ENCODE measurements at regions not wholly inside any gene's neighbourhood (a gene's known extent, or its start where the extent isn't known, plus 50 kb on each side); places are given as distances from the start of the nearest gene placed in this dataset.

- TF ChIP-seq PATZ1 (CRISPR knock-in tag; IDR thresholded peaks at IDR 0.05; ENCODE audit: borderline replicate concordance): no peak
- no peak for TF ChIP-seq ESRRG (CRISPR knock-in tag; IDR thresholded peaks at IDR 0.05)
These were observed 202.4 kb downstream of the IDS start (continued) for GRCh38 chrX:149302705-149303104.

DNA sequence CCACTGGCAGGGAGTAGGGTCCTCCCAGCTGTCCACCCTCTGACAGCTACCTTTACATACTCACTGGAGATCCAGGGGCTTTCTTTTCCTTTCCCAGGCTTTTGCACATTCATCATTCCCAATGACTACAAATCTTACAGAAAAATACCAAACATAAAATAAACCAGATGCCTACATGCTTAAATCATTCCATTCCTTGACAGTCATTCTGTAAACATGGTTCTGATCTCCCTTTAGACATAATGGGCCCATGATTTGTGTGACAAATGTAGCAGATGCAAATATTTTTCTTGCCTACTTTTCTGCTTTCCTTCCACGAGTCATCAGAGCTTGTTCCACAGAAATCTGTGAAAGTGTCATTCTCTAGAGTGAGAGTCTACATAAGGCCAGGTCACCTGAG lies 207.0 kb downstream of the IDS start:
- ATAC-seq: no peak
- no peak for TF ChIP-seq OSR1 (CRISPR knock-in tag; IDR thresholded peaks at IDR 0.05)

DNA sequence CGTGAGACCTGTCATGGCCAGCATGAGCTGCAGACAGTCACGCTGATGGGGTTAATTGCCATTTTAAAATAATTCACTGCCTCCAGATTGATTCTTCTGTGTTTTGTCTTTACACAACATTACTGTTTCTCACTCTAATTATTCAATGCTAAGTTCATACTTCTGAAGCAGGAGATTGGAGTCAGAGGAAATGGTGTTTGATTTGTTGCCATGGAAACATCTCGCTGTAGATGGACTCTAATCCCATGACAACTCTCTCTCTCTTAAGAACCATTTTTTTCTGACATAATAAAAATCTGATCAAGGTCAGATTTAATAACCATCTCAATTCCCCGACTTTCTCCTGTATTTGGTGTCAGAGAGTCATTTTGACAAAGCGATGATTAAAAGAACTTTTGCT lies 209.0 kb downstream of the IDS start:
- ATAC-seq: no peak
- TF ChIP-seq ZNF70 (CRISPR knock-in tag; IDR thresholded peaks at IDR 0.05) (no peak), POU6F1 (CRISPR knock-in tag; IDR thresholded peaks at IDR 0.05; ENCODE audit: borderline replicate concordance, low read depth) (no peak), ISL1 (CRISPR knock-in tag; IDR thresholded peaks at IDR 0.05) (no peak), GLIS3 (CRISPR knock-in tag; IDR thresholded peaks at IDR 0.05) (no peak), RARB (CRISPR knock-in tag; IDR thresholded peaks at IDR 0.05) (no peak), ARNTL (CRISPR knock-in tag; IDR thresholded peaks at IDR 0.05; ENCODE audit: borderline replicate concordance, low read depth) (no peak), ZNF565 (CRISPR knock-in tag; conservative IDR thresholded peaks at IDR 0.05; ENCODE audit: low read depth) (no peak), TSHZ2 (CRISPR knock-in tag; IDR thresholded peaks at IDR 0.05) (no peak), ZC3H10 (CRISPR knock-in tag; IDR thresholded peaks at IDR 0.05) (no peak), OSR1 (CRISPR knock-in tag; IDR thresholded peaks at IDR 0.05) (no peak), ZFP30 (CRISPR knock-in tag; IDR thresholded peaks at IDR 0.05) (no peak), ZFP3 (CRISPR knock-in tag; IDR thresholded peaks at IDR 0.05) (no peak), ESRRG (CRISPR knock-in tag; IDR thresholded peaks at IDR 0.05) (no peak), SNAI2 (CRISPR knock-in tag; IDR thresholded peaks at IDR 0.05) (no peak), ZNF8 (CRISPR knock-in tag; IDR thresholded peaks at IDR 0.05) (no peak), TCF4 (CRISPR knock-in tag; IDR thresholded peaks at IDR 0.05; ENCODE audit: borderline replicate concordance) (no peak), TOX (CRISPR knock-in tag; IDR thresholded peaks at IDR 0.05; ENCODE audit: borderline replicate concordance) (no peak)
- TF ChIP-seq, protein P1, sequence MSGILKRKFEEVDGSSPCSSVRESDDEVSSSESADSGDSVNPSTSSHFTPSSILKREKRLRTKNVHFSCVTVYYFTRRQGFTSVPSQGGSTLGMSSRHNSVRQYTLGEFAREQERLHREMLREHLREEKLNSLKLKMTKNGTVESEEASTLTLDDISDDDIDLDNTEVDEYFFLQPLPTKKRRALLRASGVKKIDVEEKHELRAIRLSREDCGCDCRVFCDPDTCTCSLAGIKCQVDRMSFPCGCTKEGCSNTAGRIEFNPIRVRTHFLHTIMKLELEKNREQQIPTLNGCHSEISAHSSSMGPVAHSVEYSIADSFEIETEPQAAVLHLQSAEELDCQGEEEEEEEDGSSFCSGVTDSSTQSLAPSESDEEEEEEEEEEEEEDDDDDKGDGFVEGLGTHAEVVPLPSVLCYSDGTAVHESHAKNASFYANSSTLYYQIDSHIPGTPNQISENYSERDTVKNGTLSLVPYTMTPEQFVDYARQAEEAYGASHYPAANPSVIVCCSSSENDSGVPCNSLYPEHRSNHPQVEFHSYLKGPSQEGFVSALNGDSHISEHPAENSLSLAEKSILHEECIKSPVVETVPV (CRISPR knock-in tag; IDR thresholded peaks at IDR 0.05): no peak

DNA sequence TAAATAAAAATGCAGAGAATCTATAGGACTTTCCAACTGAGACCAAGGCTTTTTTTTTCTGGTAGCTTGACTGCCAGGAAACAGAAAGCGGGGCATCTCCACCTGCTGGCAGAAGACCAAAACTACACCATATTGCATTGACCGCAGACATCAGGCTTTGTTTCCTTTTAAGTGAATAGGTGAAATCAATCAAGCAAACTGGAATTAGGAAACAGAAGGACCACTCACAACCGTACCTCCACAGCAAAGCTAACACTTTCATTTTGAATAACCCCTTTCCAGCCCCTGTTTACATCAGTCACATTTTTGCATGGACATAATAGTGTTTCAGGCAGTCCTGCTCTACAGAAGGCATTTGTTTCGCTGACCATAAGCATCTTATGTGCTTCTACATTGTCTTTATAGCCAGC lies 218.2 kb downstream of the IDS start:
- ATAC-seq: 0 out of 3 replicates have a peak, but pooled peaks have one; percentile 20
- TF ChIP-seq TCF4 (CRISPR knock-in tag; IDR thresholded peaks at IDR 0.05; ENCODE audit: borderline replicate concordance) (no peak), BACH2 (CRISPR knock-in tag; IDR thresholded peaks at IDR 0.05; ENCODE audit: borderline replicate concordance) (no peak), ZNF565 (CRISPR knock-in tag; conservative IDR thresholded peaks at IDR 0.05; ENCODE audit: low read depth) (no peak), GLIS3 (CRISPR knock-in tag; IDR thresholded peaks at IDR 0.05) (no peak), CSDC2 (CRISPR knock-in tag; IDR thresholded peaks at IDR 0.05) (no peak), SNAI2 (CRISPR knock-in tag; IDR thresholded peaks at IDR 0.05) (no peak), CREB5 (CRISPR knock-in tag; IDR thresholded peaks at IDR 0.05; ENCODE audit: low read depth) (no peak), ZNF8 (CRISPR knock-in tag; IDR thresholded peaks at IDR 0.05) (no peak), ISL1 (CRISPR knock-in tag; IDR thresholded peaks at IDR 0.05) (no peak), POU6F1 (CRISPR knock-in tag; IDR thresholded peaks at IDR 0.05; ENCODE audit: borderline replicate concordance, low read depth) (no peak), ESRRG (CRISPR knock-in tag; IDR thresholded peaks at IDR 0.05) (no peak), ZC3H10 (CRISPR knock-in tag; IDR thresholded peaks at IDR 0.05) (no peak), TOX (CRISPR knock-in tag; IDR thresholded peaks at IDR 0.05; ENCODE audit: borderline replicate concordance) (no peak)
- TF ChIP-seq, protein P1 (CRISPR knock-in tag; IDR thresholded peaks at IDR 0.05): no peak

All from SK-N-SH treated with all-trans-retinoic acid at 6 μM for 48 hours (cell line).